HepG2 (cell line): ENCODE measurements at regions not wholly inside any gene's neighbourhood (a gene's known extent, or its start where the extent isn't known, plus 50 kb on each side); places are given as distances from the start of the nearest gene placed in this dataset.

Experiments used
- small RNA-seq, 3 experiments: library from RNA; depleted of rRNA; stranded (forward); fragments of <200 nt; gene quantifications; one replicate each; pipeline ENCODE3, GENCODE V24; 2012; ENCODE audit warnings: low read depth in 2 of 3, low replicate concordance in 1 of 3; ENCODE audit not compliant: insufficient read length in 3 of 3, insufficient read depth in 2 of 3

Small RNA genes in the stretch of these regions (small RNA-seq; reads per million reads assigned to genes)
- gene AC133485.4 (0 reads per million in 3 experiments), gene AC142381.2 (0 reads per million in 3 experiments), gene IGHV1OR16-3 (0 reads per million in 3 experiments), gene IGHV3OR16-9 (0 reads per million in 3 experiments)
